Activated T-helper 2 cell treated with anti-CD3 and anti-CD28 coated beads, Interferon-gamma antibody, Interleukin-2, Interleukin-4, amounts not matched to agents 10 μg/mL and 5 μg/mL and 100 μg/mL, durations not matched to agents 14 hours and 24 hours and 36 hours (primary cell): ENCODE measurements at regions not wholly inside any gene's neighbourhood (a gene's known extent, or its start where the extent isn't known, plus 50 kb on each side); places are given as distances from the start of the nearest gene placed in this dataset.

Experiments used
- DNase-seq: peaks from one replicate; pipeline ENCODE4 v3.0.0; 2021; ENCODE audit warnings: low spot score
- H3K27ac Mint-ChIP-seq: one replicate; pipeline ENCODE4 v1.8.0; 2021; ENCODE audit warnings: mixed read lengths
- H3K27me3 Mint-ChIP-seq: one replicate; pipeline ENCODE4 v1.8.0; 2021; ENCODE audit warnings: low read depth, mixed read lengths
- H3K36me3 Mint-ChIP-seq: one replicate; pipeline ENCODE4 v1.8.0; 2021; ENCODE audit warnings: low read depth, mixed read lengths
- H3K4me1 Mint-ChIP-seq: one replicate; pipeline ENCODE4 v1.8.0; 2021; ENCODE audit warnings: low read depth, mixed read lengths
- H3K4me3 Mint-ChIP-seq: one replicate; pipeline ENCODE4 v1.8.0; 2021; ENCODE audit warnings: low read depth, mild to moderate bottlenecking, moderate library complexity, mixed read lengths
- H3K9me3 Mint-ChIP-seq: one replicate; pipeline ENCODE4 v1.8.0; 2021; ENCODE audit warnings: mixed read lengths
- intact Hi-C: fragments of 100-400 bp; cut with micrococcal nuclease; formaldehyde crosslinking; loops from one replicate; pipeline ENCODE4 v1.15.1; 2023

GRCh38 chr20:57762531-57763234, 52.9 kb upstream of the PMEPA1 start:
- Mint-ChIP-seq H3K36me3 (no peaks in the 10 kb centered on the region), H3K4me1 (no peaks in the 10 kb centered on the region), H3K4me3 (no peak overlapping the region), H3K27ac (no peak overlapping the region), H3K9me3 (no peaks in the 10 kb centered on the region), H3K27me3 (peaks cover 2% of the 10 kb centered on the region)
- no peak for DNase-seq
- intact Hi-C loops, result no loop called here

DNA sequence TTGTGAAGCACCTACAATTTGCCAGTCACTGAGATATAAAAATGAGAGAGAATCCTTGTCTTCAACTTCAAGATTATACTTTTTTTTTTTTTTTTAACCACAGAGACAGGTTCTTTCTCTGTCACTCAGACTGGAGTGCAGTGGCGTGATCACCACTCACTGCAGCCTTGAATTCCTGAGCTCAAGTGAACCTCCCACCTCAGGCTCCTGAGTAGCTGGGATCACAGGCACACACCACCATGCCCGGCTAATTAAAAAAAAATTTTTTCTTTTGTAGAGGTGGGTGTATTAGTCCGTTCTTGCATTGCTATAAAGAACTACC, 51.6 kb upstream of the PMEPA1 start:
- no peak overlapping the region for H3K27ac Mint-ChIP-seq
- intact Hi-C loops, result no loop called here
- no peaks in the 10 kb centered on the region for H3K36me3 Mint-ChIP-seq
- no peaks in the 10 kb centered on the region for H3K4me1 Mint-ChIP-seq
- no peak for DNase-seq
- H3K27me3 Mint-ChIP-seq, result peaks cover 2% of the 10 kb centered on the region
- no peaks in the 10 kb centered on the region for H3K9me3 Mint-ChIP-seq
- no peak overlapping the region for H3K4me3 Mint-ChIP-seq

DNA sequence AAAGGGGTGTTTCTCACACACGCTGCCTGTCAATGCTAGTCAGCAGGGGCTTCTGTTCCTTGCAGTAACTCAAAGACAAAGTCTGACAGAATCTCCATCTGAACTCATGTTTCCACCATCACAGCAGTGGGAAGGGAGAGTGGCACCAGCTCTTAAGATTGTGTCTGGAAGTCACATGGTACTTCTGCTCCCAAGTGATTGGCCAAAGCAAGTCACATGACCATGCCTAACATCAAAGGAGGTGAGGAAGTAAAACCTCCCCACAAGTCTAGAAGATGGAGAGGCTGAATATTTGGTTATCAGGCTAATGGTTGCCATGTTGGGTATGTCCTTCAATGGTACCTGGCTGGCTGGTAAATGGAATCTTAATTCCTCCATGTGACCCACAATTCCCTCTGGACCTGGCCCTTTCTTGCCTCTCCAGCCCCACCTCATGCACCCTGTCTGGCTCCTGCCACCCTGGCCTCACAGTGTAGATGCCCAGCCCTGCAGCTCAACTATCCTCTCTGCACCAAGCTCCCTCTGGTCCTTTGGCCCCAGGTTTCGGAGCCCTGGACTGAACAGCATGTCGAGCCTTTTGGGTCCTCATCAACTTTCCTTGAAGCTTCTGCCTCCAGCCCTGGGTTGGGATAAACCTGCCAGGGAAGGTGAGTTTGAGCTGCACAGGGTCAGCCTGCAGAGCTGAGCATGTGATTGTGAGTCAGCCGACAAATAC, 51.0 kb upstream of the PMEPA1 start:
- H3K27me3 Mint-ChIP-seq, result peaks cover 2% of the 10 kb centered on the region
- no peak overlapping the region for H3K27ac Mint-ChIP-seq
- H3K9me3 Mint-ChIP-seq, result no peaks in the 10 kb centered on the region
- no peak overlapping the region for H3K4me3 Mint-ChIP-seq
- no peak for DNase-seq
- no peaks in the 10 kb centered on the region for H3K4me1 Mint-ChIP-seq
- no peaks in the 10 kb centered on the region for H3K36me3 Mint-ChIP-seq
- intact Hi-C loops, result no loop called here

DNA sequence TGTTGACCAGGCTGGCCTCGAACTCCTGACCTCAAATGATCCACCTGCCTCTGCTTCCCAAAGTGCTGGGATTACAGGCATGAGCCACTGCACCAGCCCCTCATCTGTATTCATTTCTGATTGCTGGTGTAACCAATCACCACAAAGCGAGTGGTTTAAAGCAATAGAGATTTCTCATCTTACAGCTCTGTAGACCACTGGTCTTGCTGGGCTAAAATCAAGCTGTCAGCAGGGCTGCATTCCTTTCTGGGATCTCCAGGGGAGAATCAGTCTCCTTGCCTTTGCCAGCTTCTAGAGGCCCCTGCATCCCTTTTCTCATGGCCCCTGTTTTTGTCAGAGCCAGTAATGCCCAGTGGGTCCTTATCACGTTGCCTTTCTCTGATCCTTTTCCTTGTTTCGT, 49.9 kb upstream of the PMEPA1 start:
- Mint-ChIP-seq H3K36me3 (no peaks in the 10 kb centered on the region), H3K4me1 (no peaks in the 10 kb centered on the region), H3K27ac (no peak overlapping the region), H3K9me3 (no peaks in the 10 kb centered on the region), H3K27me3 (peaks cover 5% of the 10 kb centered on the region), H3K4me3 (no peak overlapping the region)
- no peak for DNase-seq
- intact Hi-C loops, result no loop called here
